SU-DHL-6 (cell line): ENCODE measurements at regions not wholly inside any gene's neighbourhood (a gene's known extent, or its start where the extent isn't known, plus 50 kb on each side); places are given as distances from the start of the nearest gene placed in this dataset.

Source experiments
- H2AFZ ChIP-seq: fragments of 200-600 bp; sonication (generic); 2 replicates; pipeline ENCODE4 v1.6.1; 2014; ENCODE audit warnings: low read depth, mild to moderate bottlenecking, moderate library complexity, mixed read lengths, antibody characterized with exemption, low read length; ENCODE audit not compliant: severe bottlenecking
- H3F3A ChIP-seq: fragments of 200-600 bp; shearing (Covaris generic); 2 replicates; pipeline ENCODE4 v1.6.0; 2016; ENCODE audit warnings: antibody characterized with exemption, mild to moderate bottlenecking; ENCODE audit not compliant: insufficient read depth
- H3K27ac ChIP-seq: fragments of 200-600 bp; sonication (generic); 2 replicates; pipeline ENCODE4 v1.5.1; 2016; ENCODE audit warnings: low read depth, mild to moderate bottlenecking, low read length, moderate library complexity, mixed read lengths
- H3K27me3 ChIP-seq: fragments of 200-600 bp; sonication (generic), shearing (Covaris generic); 2 replicates; pipeline ENCODE4 v1.6.0; 2014; ENCODE audit warnings: mild to moderate bottlenecking, low read length
- H3K36me3 ChIP-seq: fragments of 200-600 bp; sonication (generic); 2 replicates; pipeline ENCODE4 v1.6.1; 2014; ENCODE audit warnings: mild to moderate bottlenecking, low read length, mixed read lengths
- H3K4me2 ChIP-seq: fragments of 300-600, 200-600 bp; shearing (Covaris generic), sonication (generic); 2 replicates; pipeline ENCODE4 v1.6.0; 2014; ENCODE audit warnings: low read length, low read depth, mild to moderate bottlenecking; ENCODE audit not compliant: poor library complexity, severe bottlenecking
- H3K4me3 ChIP-seq: fragments of 200-600 bp; sonication (generic); 2 replicates; pipeline ENCODE4 v1.5.1; 2014; ENCODE audit warnings: antibody characterized with exemption, low read length, mild to moderate bottlenecking, mixed read lengths; ENCODE audit not compliant: insufficient read depth, poor library complexity, severe bottlenecking
- H3K79me2 ChIP-seq: fragments of 200-600 bp; sonication (generic); 2 replicates; pipeline ENCODE4 v1.6.1; 2014; ENCODE audit warnings: mild to moderate bottlenecking, low read length, moderate library complexity; ENCODE audit not compliant: insufficient read depth
- H3K9ac ChIP-seq: fragments of 200-600 bp; sonication (generic); 2 replicates; pipeline ENCODE4 v1.7.0; 2014; ENCODE audit warnings: mild to moderate bottlenecking, low read length
- H3K9me2 ChIP-seq: fragments of 200-600 bp; sonication (generic); replicated peaks from 2 replicates; pipeline ENCODE4 v1.6.1; 2014; ENCODE audit warnings: low read length; ENCODE audit not compliant: insufficient read depth
- H3K9me3 ChIP-seq: fragments of 200-600 bp; sonication (generic); 2 replicates; pipeline ENCODE4 v1.6.1; 2014; ENCODE audit warnings: low read length, mixed read lengths; ENCODE audit not compliant: insufficient read depth
- H4K20me1 ChIP-seq: fragments of 200-600 bp; sonication (generic); 2 replicates; pipeline ENCODE4 v1.6.1; 2014; ENCODE audit warnings: low read depth, mild to moderate bottlenecking, antibody characterized with exemption, low read length, moderate library complexity, mixed read lengths
- EZH2phosphoT487 ChIP-seq: fragments of 200-600 bp; sonication (generic), shearing (Covaris generic); conservative IDR thresholded peaks from 2 replicates; pipeline ENCODE4 v1.6.1; 2018; ENCODE audit warnings: mild to moderate bottlenecking, antibody characterized with exemption, low read length, moderate library complexity, mixed read lengths
- TF ChIP-seq, protein P1 (sequence below): fragments of 200-600 bp; sonication (generic); IDR thresholded peaks from one replicate; pipeline ENCODE4 v1.5.1; 2017; ENCODE audit warnings: antibody characterized with exemption, mild to moderate bottlenecking, low read length, moderate library complexity; ENCODE audit not compliant: insufficient read depth, poor library complexity, severe bottlenecking

DNA sequence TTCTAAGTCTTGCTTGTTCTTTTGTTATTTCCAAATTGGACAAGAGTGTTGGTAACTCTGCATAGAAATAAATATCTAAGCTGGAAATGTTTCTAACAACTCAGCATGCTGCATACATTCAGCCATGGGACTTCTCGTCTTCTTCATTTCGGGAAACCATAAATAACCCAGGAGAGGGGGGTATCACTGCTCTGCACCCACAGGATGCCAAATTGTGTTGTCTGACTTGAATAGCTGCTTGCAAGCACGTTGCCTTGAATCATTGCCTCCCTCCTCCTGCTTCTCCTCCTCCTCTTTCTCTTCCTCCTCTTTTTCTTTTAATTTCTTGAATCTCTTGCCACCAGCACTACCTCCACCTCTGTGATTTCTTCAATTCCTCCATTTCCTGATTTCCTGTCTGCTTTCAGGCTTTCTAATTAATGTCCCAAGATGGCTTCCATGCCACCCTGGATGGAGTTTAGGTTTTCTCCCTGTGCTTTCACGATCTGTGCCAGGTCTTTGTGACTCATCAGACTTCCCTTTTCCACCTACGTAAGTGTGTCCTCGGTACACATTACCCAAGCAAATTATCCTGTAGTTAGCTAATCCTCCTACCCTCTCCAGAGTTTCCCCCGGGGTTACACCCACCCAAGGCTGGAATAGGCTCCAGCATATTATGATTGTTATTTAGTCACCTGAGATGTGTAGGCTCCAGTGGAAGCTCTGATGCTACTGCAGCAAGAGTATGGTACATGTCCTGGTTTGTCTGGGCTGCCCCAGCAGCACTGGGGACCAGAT is 122.6 kb upstream of the VCX3B start:
- no peaks in the 10 kb centered on the region for H3F3A ChIP-seq
- H4K20me1 ChIP-seq, result no peaks in the 10 kb centered on the region
- no peaks in the 10 kb centered on the region for H3K27me3 ChIP-seq
- TF ChIP-seq, protein P1, sequence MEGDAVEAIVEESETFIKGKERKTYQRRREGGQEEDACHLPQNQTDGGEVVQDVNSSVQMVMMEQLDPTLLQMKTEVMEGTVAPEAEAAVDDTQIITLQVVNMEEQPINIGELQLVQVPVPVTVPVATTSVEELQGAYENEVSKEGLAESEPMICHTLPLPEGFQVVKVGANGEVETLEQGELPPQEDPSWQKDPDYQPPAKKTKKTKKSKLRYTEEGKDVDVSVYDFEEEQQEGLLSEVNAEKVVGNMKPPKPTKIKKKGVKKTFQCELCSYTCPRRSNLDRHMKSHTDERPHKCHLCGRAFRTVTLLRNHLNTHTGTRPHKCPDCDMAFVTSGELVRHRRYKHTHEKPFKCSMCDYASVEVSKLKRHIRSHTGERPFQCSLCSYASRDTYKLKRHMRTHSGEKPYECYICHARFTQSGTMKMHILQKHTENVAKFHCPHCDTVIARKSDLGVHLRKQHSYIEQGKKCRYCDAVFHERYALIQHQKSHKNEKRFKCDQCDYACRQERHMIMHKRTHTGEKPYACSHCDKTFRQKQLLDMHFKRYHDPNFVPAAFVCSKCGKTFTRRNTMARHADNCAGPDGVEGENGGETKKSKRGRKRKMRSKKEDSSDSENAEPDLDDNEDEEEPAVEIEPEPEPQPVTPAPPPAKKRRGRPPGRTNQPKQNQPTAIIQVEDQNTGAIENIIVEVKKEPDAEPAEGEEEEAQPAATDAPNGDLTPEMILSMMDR, result no peak
- TF ChIP-seq EZH2phosphoT487, result no peak
- no peak overlapping the region for H2AFZ ChIP-seq
- no peak overlapping the region for H3K4me3 ChIP-seq
- H3K9me3 ChIP-seq, result no peaks in the 10 kb centered on the region
- no peaks in the 10 kb centered on the region for H3K79me2 ChIP-seq
- H3K9me2 ChIP-seq, result no peaks in the 10 kb centered on the region
- no peak overlapping the region for H3K4me2 ChIP-seq
- H3K36me3 ChIP-seq, result no peaks in the 10 kb centered on the region
- H3K27ac ChIP-seq, result no peak overlapping the region
- no peak overlapping the region for H3K9ac ChIP-seq

DNA sequence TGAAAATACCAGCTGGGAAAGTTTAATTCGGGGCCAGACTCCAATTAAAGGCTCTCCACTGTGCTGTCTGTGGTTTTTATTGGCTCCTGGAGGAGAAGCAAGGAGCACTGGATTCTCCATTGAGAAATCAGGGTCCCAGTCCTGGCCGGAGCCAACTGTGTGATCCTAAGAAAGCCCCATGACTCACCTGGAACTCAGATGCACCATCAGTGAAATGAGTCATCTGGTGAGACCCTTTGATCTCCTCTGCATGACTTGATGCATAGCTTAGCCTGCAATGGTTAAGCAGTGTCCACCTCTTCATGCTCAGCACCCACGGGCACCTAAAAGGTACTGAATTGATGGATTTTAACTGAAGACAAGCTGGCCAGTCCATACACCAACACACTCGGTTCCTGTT is 119.2 kb upstream of the VCX3B start:
- no peaks in the 10 kb centered on the region for H3F3A ChIP-seq
- no peak overlapping the region for H3K4me2 ChIP-seq
- no peaks in the 10 kb centered on the region for H3K9me2 ChIP-seq
- no peak overlapping the region for H3K4me3 ChIP-seq
- no peaks in the 10 kb centered on the region for H3K27me3 ChIP-seq
- no peak overlapping the region for H3K9ac ChIP-seq
- no peak overlapping the region for H2AFZ ChIP-seq
- no peaks in the 10 kb centered on the region for H3K36me3 ChIP-seq
- no peaks in the 10 kb centered on the region for H3K79me2 ChIP-seq
- no peaks in the 10 kb centered on the region for H4K20me1 ChIP-seq
- TF ChIP-seq EZH2phosphoT487, result no peak
- H3K27ac ChIP-seq, result no peak overlapping the region
- no peaks in the 10 kb centered on the region for H3K9me3 ChIP-seq

GRCh38 chrX:8346060-8346459 is 118.6 kb upstream of the VCX3B start:
- Histone ChIP-seq H3F3A (no peaks in the 10 kb centered on the region), H3K36me3 (no peaks in the 10 kb centered on the region), H4K20me1 (no peaks in the 10 kb centered on the region), H3K27me3 (no peaks in the 10 kb centered on the region), H3K9me2 (no peaks in the 10 kb centered on the region), H3K4me2 (no peak overlapping the region), H3K79me2 (no peaks in the 10 kb centered on the region), H3K9me3 (no peaks in the 10 kb centered on the region), H3K27ac (no peak overlapping the region), H2AFZ (no peak overlapping the region), H3K9ac (no peak overlapping the region), H3K4me3 (no peak overlapping the region)
- TF ChIP-seq, protein P1, result no peak
- TF ChIP-seq EZH2phosphoT487, result no peak

DNA sequence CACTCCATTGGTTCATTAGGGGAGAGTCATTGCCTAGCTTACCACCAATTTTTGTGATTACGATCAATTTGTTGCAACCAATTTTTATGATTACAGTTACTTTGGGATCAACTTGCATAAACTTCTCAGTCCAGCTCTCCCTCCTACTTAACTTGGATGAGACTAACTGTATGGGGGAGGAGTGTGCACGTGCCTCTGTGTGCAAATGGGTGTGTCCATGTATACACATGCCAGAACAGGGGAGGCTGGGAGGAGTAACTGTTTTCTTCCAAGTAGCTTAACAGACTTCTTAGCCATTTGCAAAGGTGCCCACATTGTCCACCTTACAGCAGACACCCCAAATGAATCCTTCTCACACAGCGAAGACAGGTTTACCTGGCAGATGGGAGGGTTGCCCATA is 117.7 kb upstream of the VCX3B start:
- Histone ChIP-seq H3K4me2 (no peak overlapping the region), H3K27me3 (no peaks in the 10 kb centered on the region), H3K9ac (no peak overlapping the region), H3K9me2 (no peaks in the 10 kb centered on the region), H3K79me2 (no peaks in the 10 kb centered on the region), H3K4me3 (no peak overlapping the region), H2AFZ (no peak overlapping the region), H4K20me1 (no peaks in the 10 kb centered on the region), H3K36me3 (no peaks in the 10 kb centered on the region), H3F3A (no peaks in the 10 kb centered on the region), H3K9me3 (no peaks in the 10 kb centered on the region), H3K27ac (no peak overlapping the region)
- no peak for TF ChIP-seq EZH2phosphoT487
- TF ChIP-seq, protein P1, result no peak
